ENCODE measurements at regions not wholly inside any gene's neighbourhood (a gene's known extent, or its start where the extent isn't known, plus 50 kb on each side); places are given as distances from the start of the nearest gene placed in this dataset.

DNA sequence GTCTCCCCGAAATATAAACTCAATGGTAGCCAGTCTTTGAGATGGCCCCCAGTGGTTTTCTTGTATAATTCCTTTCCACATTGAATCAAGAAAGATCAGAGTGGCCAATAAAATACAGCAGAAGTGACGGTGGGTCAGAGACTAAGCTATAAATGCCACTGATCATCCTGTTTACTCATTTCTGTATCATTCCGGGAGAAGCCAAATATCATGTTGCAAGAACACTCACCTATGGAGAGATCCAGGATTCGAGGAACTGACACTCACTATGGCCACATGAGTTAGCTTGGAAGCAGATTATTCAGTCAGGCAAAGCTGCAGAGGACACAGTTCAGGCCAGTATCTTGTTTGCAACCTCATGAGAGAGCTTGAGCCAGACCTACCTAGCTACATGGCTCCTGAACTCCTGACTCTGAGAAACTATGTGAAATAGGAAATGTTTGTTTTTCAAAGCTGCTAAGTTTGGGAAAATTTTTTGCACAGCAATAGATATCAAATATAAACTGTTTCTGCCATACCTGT lies 132.4 kb upstream of the ADGRF1 start:
- TF ChIP-seq, protein P1, sequence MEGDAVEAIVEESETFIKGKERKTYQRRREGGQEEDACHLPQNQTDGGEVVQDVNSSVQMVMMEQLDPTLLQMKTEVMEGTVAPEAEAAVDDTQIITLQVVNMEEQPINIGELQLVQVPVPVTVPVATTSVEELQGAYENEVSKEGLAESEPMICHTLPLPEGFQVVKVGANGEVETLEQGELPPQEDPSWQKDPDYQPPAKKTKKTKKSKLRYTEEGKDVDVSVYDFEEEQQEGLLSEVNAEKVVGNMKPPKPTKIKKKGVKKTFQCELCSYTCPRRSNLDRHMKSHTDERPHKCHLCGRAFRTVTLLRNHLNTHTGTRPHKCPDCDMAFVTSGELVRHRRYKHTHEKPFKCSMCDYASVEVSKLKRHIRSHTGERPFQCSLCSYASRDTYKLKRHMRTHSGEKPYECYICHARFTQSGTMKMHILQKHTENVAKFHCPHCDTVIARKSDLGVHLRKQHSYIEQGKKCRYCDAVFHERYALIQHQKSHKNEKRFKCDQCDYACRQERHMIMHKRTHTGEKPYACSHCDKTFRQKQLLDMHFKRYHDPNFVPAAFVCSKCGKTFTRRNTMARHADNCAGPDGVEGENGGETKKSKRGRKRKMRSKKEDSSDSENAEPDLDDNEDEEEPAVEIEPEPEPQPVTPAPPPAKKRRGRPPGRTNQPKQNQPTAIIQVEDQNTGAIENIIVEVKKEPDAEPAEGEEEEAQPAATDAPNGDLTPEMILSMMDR (IDR thresholded peaks at IDR 0.05): no peak
- TF ChIP-seq ZFX (IDR thresholded peaks at IDR 0.05; ENCODE audit: borderline replicate concordance): no peak
